Pancreas (tissue), 10 donors: ENCODE measurements at regions not wholly inside any gene's neighbourhood (a gene's known extent, or its start where the extent isn't known, plus 50 kb on each side); places are given as distances from the start of the nearest gene placed in this dataset.
A peak's percentile ranks its signal among the peaks of the same experiment; 100 is the strongest.

Source experiments
- ATAC-seq, 4 donors: fragments of 200-7000 bp; cut with Tn5 transposase; one replicate each; pipeline versions ENCODE4 v1.8.0 to v1.9.1; 2020; ENCODE audit warnings: mild to moderate bottlenecking in 4 of 4, moderate library complexity in 4 of 4
- DNase-seq, 6 donors: peaks; one replicate each; pipeline ENCODE4 v3.0.0-alpha.2; 2020
- FAIRE-seq: peaks from 2 replicates; lab custom pipeline; 2012; peaks lifted over from hg19 to GRCh38; lab: Jason Lieb, UNC
- H3K27ac ChIP-seq, 4 donors: fragments of 200-600 bp; sonication (generic); 1 replicate in 3 of 4; 2 replicates in 1 of 4; pipeline versions ENCODE4 v1.5.0 to v1.8.0; 2020
- H3K27me3 ChIP-seq, 4 donors: fragments of 200-600 bp; one replicate each; pipeline ENCODE4 v1.8.0; 2021
- H3K36me3 ChIP-seq, 3 donors: fragments of 200-600 bp; sonication (generic) in 1 of 3; one replicate each; pipeline versions ENCODE4 v1.5.0 to v1.8.0; 2020 to 2021
- H3K4me1 ChIP-seq, 3 donors: fragments of 200-600 bp; one replicate each; pipeline ENCODE4 v1.8.0; 2021
- H3K4me3 ChIP-seq, 4 donors: fragments of 200-600 bp; sonication (generic) in 2 of 4; one replicate each; pipeline versions ENCODE4 v1.5.0 to v1.8.0; 2020 to 2021
- H3K9me3 ChIP-seq, 4 donors: fragments of 200-600 bp; one replicate each; pipeline ENCODE4 v1.8.0; 2021
- CTCF ChIP-seq, 4 donors: fragments of 200-600 bp; sonication (generic) in 3 of 4; IDR thresholded peaks; one replicate each; pipeline versions ENCODE4 v1.5.0 to v1.8.0; 2021; ENCODE audit warnings: antibody characterized with exemption in 4 of 4
- WGBS, 2 donors: extraction: QIAGEN DNeasy Blood & Tissue Kit; methylation state at CpG; one replicate each; pipeline ENCODE4 v1.1.7; 2013; 5-methylcytosine and 5-hydroxymethylcytosine counted together
- intact Hi-C, 3 donors: fragments of 100-400 bp; cut with DNase I; formaldehyde crosslinking; loops; one replicate each; pipeline versions ENCODE4 v1.11.1 to v1.14.2; 2022
- donor health status: healthy with polysubstance abuse.
- donor health status: DM: no; HTN: no; CAD: no; lungs with moderate emphysema.
- donor health status: DM: no; HTN: no; CAD: no.
- donor health status: control.
- donor health status: control.
- donor health status: Bipolar disorder and iron deficiency.
- donor health status: DM: yes; HTN: yes; CAD: no.
- donor health status: DM: no; HTN: no; CAD: no.
- donor health status: DM: no; HTN: no; CAD: no.
- donor health status: DM: yes; HTN: yes; CAD: no.

- no peaks in the 10 kb centered on the region for H3K27me3 ChIP-seq
- WGBS, 2 donors: 70 to 75% methylated on average over 2 of the region's 2 CpGs
- no peak overlapping the region for H3K27ac ChIP-seq
- ATAC-seq (peak in 1 of 4 donors; percentile 41), FAIRE-seq (no peak), DNase-seq (no peak)
- H3K4me1 ChIP-seq: no peaks in the 10 kb centered on the region
- H3K4me3 ChIP-seq: no peak overlapping the region
- TF ChIP-seq CTCF (IDR thresholded peaks at IDR 0.05): no peak
- H3K9me3 ChIP-seq: no peaks in the 10 kb centered on the region
- intact Hi-C loops: no loop called here
- no peaks in the 10 kb centered on the region for H3K36me3 ChIP-seq
Measured at GRCh38 chr7:17168416-17168815, 130.0 kb upstream of the AHR start.

- no peaks in the 10 kb centered on the region for H3K27me3 ChIP-seq
- no peak for FAIRE-seq
- no peaks in the 10 kb centered on the region for H3K9me3 ChIP-seq
- no peak overlapping the region for H3K27ac ChIP-seq
- intact Hi-C loops: no loop called here
- 86 to 96% methylated on average over 3 of the region's 3 CpGs for WGBS, 2 donors
- no peak overlapping the region for H3K4me3 ChIP-seq
- H3K36me3 ChIP-seq: no peaks in the 10 kb centered on the region
- ATAC-seq: no peak
- no peak for DNase-seq
- no peaks in the 10 kb centered on the region for H3K4me1 ChIP-seq
- TF ChIP-seq CTCF (IDR thresholded peaks at IDR 0.05): no peak
Measured at GRCh38 chr7:17171427-17171826, 127.0 kb upstream of the AHR start.

- Histone ChIP-seq H3K27ac (no peak overlapping the region), H3K4me3 (no peak overlapping the region), H3K36me3 (no peaks in the 10 kb centered on the region), H3K9me3 (no peaks in the 10 kb centered on the region), H3K27me3 (no peaks in the 10 kb centered on the region), H3K4me1 (no peaks in the 10 kb centered on the region)
- 89 to 92% methylated on average over 11 of the region's 11 CpGs for WGBS, 2 donors
- DNase-seq (no peak), ATAC-seq (no peak), FAIRE-seq (no peak)
- intact Hi-C loops: no loop called here
- no peak for TF ChIP-seq CTCF (IDR thresholded peaks at IDR 0.05)
Measured at GRCh38 chr7:17176371-17177032, 122.0 kb upstream of the AHR start.

- Histone ChIP-seq H3K4me3 (no peak overlapping the region), H3K4me1 (peaks cover 0 to 2% (median 0%) of the 10 kb centered on the region in 3 donors), H3K36me3 (no peaks in the 10 kb centered on the region), H3K27me3 (no peaks in the 10 kb centered on the region), H3K27ac (no peak overlapping the region), H3K9me3 (no peaks in the 10 kb centered on the region)
- intact Hi-C loops: no loop called here
- TF ChIP-seq CTCF (IDR thresholded peaks at IDR 0.05): no peak
- FAIRE-seq: no peak
- DNase-seq: no peak
- no peak for ATAC-seq
- 86 to 87% methylated on average over 2 of the region's 2 CpGs for WGBS, 2 donors
Measured at GRCh38 chr7:17178545-17178944, 119.9 kb upstream of the AHR start.

- H3K4me3 ChIP-seq: no peak overlapping the region
- H3K27me3 ChIP-seq: no peaks in the 10 kb centered on the region
- ATAC-seq: no peak
- intact Hi-C loops: no loop called here
- WGBS, 2 donors: 74 to 79% methylated on average over 3 of the region's 3 CpGs
- H3K36me3 ChIP-seq: no peaks in the 10 kb centered on the region
- no peak overlapping the region for H3K27ac ChIP-seq
- peaks cover 0 to 10% (median 0%) of the 10 kb centered on the region in 3 donors for H3K4me1 ChIP-seq
- H3K9me3 ChIP-seq: no peaks in the 10 kb centered on the region
- DNase-seq: no peak
- no peak for TF ChIP-seq CTCF (IDR thresholded peaks at IDR 0.05)
- FAIRE-seq: no peak
Measured at GRCh38 chr7:17181482-17181881, 117.0 kb upstream of the AHR start.
